ENCODE measurements at regions not wholly inside any gene's neighbourhood (a gene's known extent, or its start where the extent isn't known, plus 50 kb on each side); places are given as distances from the start of the nearest gene placed in this dataset.

DNA sequence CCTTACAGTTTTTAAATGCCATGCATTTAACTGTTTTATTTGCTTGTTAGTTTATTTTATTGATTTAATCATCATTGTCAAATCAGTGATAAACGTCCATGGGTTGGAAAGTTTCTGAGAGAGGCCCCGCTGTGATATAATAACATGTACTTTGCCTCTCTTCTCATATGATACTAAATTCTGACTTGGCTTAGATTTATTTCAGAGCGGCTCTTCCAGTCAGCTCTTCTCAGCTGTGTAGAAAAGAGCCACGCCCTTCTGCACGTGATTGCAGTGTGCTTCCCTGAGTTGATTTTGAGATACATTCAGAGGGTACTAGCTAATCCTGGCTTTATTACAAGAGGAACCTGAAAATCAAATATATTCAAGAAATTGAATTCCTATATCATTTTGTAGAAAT, 218.6 kb downstream of the KCNE4 start:
- H3K27me3 ChIP-seq = no peaks in the 10 kb centered on the region
- 81 to 91% methylated on average over 2 to 5 of the region's 5 CpGs for WGBS, 2 donors (ENCODE audit: low coverage in 1 of 2)
- no peak for ATAC-seq
- no peaks in the 10 kb centered on the region for H3K4me1 ChIP-seq
- TF ChIP-seq, protein P1, sequence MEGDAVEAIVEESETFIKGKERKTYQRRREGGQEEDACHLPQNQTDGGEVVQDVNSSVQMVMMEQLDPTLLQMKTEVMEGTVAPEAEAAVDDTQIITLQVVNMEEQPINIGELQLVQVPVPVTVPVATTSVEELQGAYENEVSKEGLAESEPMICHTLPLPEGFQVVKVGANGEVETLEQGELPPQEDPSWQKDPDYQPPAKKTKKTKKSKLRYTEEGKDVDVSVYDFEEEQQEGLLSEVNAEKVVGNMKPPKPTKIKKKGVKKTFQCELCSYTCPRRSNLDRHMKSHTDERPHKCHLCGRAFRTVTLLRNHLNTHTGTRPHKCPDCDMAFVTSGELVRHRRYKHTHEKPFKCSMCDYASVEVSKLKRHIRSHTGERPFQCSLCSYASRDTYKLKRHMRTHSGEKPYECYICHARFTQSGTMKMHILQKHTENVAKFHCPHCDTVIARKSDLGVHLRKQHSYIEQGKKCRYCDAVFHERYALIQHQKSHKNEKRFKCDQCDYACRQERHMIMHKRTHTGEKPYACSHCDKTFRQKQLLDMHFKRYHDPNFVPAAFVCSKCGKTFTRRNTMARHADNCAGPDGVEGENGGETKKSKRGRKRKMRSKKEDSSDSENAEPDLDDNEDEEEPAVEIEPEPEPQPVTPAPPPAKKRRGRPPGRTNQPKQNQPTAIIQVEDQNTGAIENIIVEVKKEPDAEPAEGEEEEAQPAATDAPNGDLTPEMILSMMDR (IDR thresholded peaks at IDR 0.05) = no peak
- TF ChIP-seq POLR2A (IDR thresholded peaks at IDR 0.05) = no peak
- no peak for TF ChIP-seq POLR2AphosphoS5 (IDR thresholded peaks at IDR 0.05)
- no peak for TF ChIP-seq EP300 (IDR thresholded peaks at IDR 0.05)
- H3K9me3 ChIP-seq = no peaks in the 10 kb centered on the region
- no peak overlapping the region for H3K4me3 ChIP-seq
- H3K27ac ChIP-seq = no peak overlapping the region
- H3K36me3 ChIP-seq = no peaks in the 10 kb centered on the region

DNA sequence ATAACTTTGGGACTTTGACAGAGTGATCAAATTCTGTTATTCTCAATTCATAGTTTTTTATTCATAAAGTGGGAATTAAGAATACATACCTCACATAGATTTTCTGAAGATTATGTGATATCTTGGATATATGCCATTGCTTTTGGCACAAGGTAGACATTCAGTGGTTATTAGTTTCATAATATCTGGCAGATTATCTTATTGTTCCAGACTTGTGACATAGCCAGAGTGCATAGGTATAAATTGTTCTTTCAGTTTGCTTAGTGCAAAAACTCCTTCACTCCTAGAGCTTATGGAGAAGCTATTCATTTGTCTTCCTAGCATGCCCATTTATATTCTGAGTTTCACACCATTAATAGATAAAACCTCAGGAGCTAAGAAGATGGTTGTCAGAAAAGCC, 222.0 kb downstream of the KCNE4 start:
- no peaks in the 10 kb centered on the region for H3K4me1 ChIP-seq
- no peak overlapping the region for H3K4me3 ChIP-seq
- H3K9me3 ChIP-seq = no peaks in the 10 kb centered on the region
- H3K27me3 ChIP-seq = no peaks in the 10 kb centered on the region
- no peak overlapping the region for H3K27ac ChIP-seq
- TF ChIP-seq, protein P1 (IDR thresholded peaks at IDR 0.05) = no peak
- no peak for TF ChIP-seq POLR2A (IDR thresholded peaks at IDR 0.05)
- no peak for TF ChIP-seq POLR2AphosphoS5 (IDR thresholded peaks at IDR 0.05)
- no peak for TF ChIP-seq EP300 (IDR thresholded peaks at IDR 0.05)
- H3K36me3 ChIP-seq = no peaks in the 10 kb centered on the region
- ATAC-seq = no peak

DNA sequence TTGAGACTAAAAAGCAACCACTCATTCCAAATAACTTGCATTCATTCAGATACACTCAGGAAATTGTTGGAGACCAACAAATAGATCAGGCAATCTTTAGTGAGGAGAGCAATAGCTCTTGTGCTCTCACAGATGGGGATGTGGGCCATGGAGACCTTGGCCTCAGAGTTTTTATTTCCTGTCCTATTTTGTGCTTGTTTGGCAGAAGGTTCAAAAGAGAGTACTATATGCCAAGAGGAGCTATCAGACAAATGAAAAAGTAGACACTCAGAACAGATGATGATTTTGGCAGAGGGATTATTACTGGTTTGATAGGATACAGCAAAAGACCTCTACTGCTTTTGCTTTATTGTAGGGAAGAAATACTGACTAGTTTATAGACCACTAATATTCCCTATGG, 230.2 kb downstream of the KCNE4 start:
- no peak for TF ChIP-seq EP300 (IDR thresholded peaks at IDR 0.05)
- no peak for TF ChIP-seq POLR2AphosphoS5 (IDR thresholded peaks at IDR 0.05)
- TF ChIP-seq POLR2A (IDR thresholded peaks at IDR 0.05) = no peak
- TF ChIP-seq, protein P1 (IDR thresholded peaks at IDR 0.05) = no peak
- Histone ChIP-seq H3K36me3 (no peaks in the 10 kb centered on the region), H3K9me3 (no peaks in the 10 kb centered on the region), H3K27ac (no peak overlapping the region), H3K27me3 (no peaks in the 10 kb centered on the region), H3K4me3 (no peak overlapping the region), H3K4me1 (no peaks in the 10 kb centered on the region)
- ATAC-seq = no peak

DNA sequence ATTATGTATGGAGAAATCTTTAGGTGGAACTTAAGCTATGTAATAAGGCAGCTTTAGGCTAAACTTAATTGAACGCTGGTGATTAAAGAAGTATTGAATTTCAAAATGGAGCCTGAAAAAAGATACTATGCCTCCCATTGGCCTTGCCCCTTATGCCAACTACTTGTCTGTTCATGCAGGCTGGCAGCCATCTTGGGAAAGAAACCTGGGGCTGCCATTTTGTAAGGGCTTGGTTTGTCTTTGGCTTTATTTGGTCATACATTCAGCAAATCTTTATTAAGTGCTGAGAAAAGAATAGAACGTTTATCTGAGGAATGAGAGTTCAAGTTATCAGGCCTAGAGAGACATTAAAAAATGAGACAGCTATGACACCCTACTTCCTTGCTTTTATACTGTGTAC, 231.3 kb downstream of the KCNE4 start:
- no peak for ATAC-seq
- no peak for TF ChIP-seq POLR2AphosphoS5 (IDR thresholded peaks at IDR 0.05)
- TF ChIP-seq, protein P1 (IDR thresholded peaks at IDR 0.05) = no peak
- no peak for TF ChIP-seq POLR2A (IDR thresholded peaks at IDR 0.05)
- TF ChIP-seq EP300 (IDR thresholded peaks at IDR 0.05) = no peak
- H3K27me3 ChIP-seq = no peaks in the 10 kb centered on the region
- H3K4me1 ChIP-seq = no peaks in the 10 kb centered on the region
- H3K27ac ChIP-seq = no peak overlapping the region
- no peak overlapping the region for H3K4me3 ChIP-seq
- no peaks in the 10 kb centered on the region for H3K36me3 ChIP-seq
- H3K9me3 ChIP-seq = no peaks in the 10 kb centered on the region
- 70 to 100% methylated on average over 1 to 2 of the region's 2 CpGs for WGBS, 2 donors (ENCODE audit: low coverage in 1 of 2)

DNA sequence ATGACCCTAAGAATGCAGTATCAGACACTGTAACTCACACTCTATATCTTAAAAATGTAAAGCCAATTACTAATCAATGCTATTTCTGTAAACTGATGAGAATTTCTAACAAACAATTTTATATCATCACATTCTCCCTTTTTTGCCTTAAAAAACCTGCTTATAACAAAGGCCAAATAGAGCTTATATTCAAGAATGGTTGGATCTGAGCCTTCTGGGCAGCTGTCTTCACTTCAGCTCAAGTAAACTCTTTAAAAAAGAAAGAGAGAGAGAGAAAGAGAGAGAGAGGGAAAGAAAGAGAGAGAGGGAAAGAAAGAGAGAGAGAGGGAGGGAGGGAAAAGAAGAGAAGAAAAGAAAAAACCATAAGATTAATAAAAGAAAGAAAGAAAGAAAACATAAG, 231.8 kb downstream of the KCNE4 start:
- no peaks in the 10 kb centered on the region for H3K27me3 ChIP-seq
- TF ChIP-seq EP300 (IDR thresholded peaks at IDR 0.05) (no peak), POLR2A (IDR thresholded peaks at IDR 0.05) (no peak), POLR2AphosphoS5 (IDR thresholded peaks at IDR 0.05) (no peak)
- TF ChIP-seq, protein P1 (IDR thresholded peaks at IDR 0.05) = no peak
- no peaks in the 10 kb centered on the region for H3K36me3 ChIP-seq
- no peaks in the 10 kb centered on the region for H3K4me1 ChIP-seq
- ATAC-seq = no peak
- no peak overlapping the region for H3K27ac ChIP-seq
- no peaks in the 10 kb centered on the region for H3K9me3 ChIP-seq
- no peak overlapping the region for H3K4me3 ChIP-seq
